HG03095 (cell line): ENCODE measurements at regions not wholly inside any gene's neighbourhood (a gene's known extent, or its start where the extent isn't known, plus 50 kb on each side); places are given as distances from the start of the nearest gene placed in this dataset.

ENCODE experiments used
- ATAC-seq: cut with Tn5 transposase; IDR thresholded peaks from one replicate; pipeline ENCODE4 v1.9.1; 2021; ENCODE audit warnings: moderate library complexity; ENCODE audit not compliant: unreplicated experiment

DNA sequence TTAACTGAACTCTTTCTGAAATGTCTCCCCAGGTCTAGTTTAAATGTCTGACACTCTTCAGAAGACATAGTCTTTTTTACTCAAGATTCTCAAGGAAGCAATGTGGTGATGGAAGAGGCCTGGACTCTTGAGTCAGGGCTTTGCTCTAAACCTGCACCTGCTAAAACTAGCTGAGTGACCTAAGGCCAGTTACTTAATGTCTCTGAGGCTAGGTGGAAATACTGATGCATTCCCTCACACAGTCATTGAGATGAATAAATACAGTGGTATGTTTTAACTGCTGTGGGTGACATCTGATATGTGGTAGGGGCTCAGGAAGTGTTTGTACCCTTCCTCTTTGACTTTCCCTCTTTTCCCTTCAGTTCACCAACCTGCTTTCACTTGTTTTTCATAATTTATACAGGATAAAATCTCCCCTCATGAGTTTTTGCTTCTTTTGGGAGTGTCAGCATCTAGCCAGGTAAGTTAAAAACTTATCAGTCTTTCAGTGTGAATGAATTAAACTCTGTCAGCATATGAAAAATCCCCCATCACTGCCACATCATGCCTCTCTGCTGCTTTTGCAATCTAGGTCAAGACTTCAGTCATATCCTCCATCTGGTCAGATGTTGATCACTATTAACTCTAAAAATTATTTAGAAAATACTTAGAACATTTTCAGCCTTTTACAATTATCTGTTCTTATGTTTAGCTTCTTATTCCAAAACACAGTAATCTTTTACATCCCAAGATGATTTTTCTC, 178.7 kb upstream of the TNFAIP3 start:
- no peak for ATAC-seq

GRCh38 chr6:137689377-137689776, 177.7 kb upstream of the TNFAIP3 start:
- ATAC-seq: no peak

- ATAC-seq: no peak
These were observed 177.0 kb upstream of the TNFAIP3 start for GRCh38 chr6:137690034-137690433.

DNA sequence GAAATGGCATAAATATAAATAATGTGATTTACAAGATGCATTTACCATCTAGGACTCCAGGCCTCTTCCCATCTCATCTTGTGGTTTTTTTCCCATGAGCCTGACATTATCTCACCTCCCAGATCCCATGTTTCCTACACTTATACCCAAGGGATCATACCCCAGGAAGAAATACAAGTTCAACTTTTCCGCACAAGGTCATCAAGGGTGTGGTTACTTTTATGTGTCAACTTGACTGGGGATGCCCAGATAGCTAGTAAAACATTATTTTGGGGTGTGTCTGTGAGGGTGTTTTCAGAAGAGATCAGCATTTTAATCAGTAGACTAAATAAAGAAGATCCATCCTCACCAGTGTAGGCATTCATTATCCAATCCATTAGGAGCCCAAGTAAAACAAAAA, 176.3 kb upstream of the TNFAIP3 start:
- ATAC-seq: no peak

- ATAC-seq: no peak
These were observed 174.8 kb upstream of the TNFAIP3 start for GRCh38 chr6:137692308-137692707.

- no peak for ATAC-seq
These were observed 174.3 kb upstream of the TNFAIP3 start for GRCh38 chr6:137692806-137693205.

GRCh38 chr6:137693711-137694110, 173.3 kb upstream of the TNFAIP3 start:
- ATAC-seq: no peak

DNA sequence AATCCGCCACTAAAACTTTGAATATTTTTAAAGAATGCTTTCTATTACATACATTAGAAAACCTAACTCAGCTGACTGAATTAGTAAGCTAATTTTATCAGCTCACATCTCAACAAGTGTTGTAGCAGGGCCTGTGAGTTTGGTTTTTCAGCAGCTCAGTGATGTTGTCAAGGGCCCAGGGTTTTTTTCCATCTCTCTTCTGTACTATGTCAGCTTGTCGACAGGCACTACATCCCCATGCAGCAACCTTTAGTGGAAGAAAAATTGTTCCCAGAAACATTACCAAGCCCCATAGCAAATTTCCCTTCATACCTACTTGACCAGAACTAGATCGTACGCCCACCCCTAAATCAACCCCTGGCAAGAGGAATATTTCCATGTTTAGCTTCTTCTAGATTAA, 170.3 kb upstream of the TNFAIP3 start:
- ATAC-seq: no peak

GRCh38 chr6:137697267-137697938, 169.7 kb upstream of the TNFAIP3 start:
- ATAC-seq: peak; percentile 58

GRCh38 chr6:137698636-137699030, 168.4 kb upstream of the TNFAIP3 start:
- ATAC-seq: no peak

GRCh38 chr6:137699031-137699683, 167.9 kb upstream of the TNFAIP3 start:
- no peak for ATAC-seq

DNA sequence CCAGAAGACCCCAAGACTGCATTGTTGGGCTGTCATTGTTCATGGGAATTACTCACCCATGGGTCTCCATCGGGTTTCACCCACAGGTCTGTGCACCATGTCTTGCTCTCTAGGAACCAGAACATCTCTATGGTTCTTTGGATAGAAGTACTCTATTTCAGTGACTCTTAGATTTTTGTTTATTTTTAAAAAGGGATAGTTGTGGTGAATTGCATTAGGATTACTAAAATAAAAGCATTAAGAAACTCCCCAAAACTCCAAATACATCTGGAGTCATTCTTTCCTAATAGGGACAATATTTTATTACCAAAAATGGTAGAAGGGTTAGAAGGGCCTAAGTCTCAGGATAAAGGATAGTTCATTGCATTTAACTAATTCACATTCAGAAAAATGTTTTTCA, 166.9 kb upstream of the TNFAIP3 start:
- no peak for ATAC-seq

- no peak for ATAC-seq
These were observed 166.1 kb upstream of the TNFAIP3 start for GRCh38 chr6:137700751-137701477.

DNA sequence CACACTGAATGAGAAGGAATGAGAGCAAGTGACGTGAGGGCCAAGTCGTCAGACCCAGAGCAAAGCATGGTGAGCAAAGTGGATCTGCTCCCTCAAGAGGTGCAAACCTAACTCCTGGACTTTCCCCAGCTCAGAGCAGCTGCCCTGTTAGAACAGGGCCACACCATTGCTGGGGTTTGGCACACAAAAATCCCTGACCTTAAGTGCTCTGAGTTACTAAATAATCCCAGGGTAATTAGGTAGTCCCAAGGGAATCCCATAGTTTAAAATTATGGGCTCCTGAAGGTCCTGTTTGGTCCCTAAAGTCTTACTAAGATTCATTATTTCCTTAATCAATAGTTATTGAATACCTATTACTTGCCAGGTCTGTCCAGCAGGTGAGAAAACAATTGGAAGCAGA, 165.1 kb upstream of the TNFAIP3 start:
- no peak for ATAC-seq

GRCh38 chr6:137702791-137703424, 164.2 kb upstream of the TNFAIP3 start:
- no peak for ATAC-seq

GRCh38 chr6:137704802-137705159, 162.3 kb upstream of the TNFAIP3 start:
- ATAC-seq: no peak

DNA sequence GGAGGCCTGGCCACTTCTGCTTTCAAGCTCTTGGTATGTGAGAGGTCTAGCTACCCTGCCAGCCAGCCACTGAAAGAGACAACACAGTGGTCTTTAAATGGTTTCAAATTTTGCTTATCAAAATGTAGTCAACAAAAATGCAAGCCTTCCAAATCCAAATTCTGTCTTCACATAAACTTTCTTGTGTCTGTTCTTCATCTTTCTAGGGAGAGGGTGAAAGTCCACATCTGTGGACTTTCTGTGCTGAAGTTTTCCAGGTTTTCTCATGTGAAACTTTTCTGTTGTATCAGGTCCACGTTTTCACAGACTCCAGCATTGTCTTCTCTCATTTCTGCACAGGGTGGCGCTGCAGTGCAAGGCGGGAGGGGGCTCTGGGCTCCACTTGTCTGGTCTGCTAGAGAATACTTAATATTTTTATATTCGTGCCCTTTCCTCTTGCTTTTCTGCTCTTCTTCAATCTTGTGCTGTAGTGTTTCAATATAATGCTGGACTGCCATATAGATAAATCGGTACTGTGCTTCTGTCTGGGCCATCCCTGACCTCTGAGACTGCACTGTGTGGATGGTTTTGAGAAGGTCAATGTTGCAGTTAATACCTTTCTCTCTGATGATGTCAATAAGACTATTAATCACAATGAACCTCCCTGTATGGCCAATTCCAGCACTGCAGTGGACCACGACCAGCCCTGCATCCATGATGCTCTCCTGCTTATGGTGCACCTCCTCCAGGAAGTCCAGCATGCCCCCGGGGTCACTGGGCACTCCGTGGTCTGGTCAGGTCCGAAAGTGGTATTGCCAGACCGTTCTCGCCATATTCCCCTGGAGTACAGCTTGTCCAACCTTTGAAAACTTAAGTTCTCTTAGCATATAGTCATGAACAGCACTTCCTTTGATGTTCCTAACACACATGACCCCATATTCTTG, 161.6 kb upstream of the TNFAIP3 start:
- ATAC-seq: no peak

GRCh38 chr6:137706083-137706750, 160.8 kb upstream of the TNFAIP3 start:
- ATAC-seq: no peak

GRCh38 chr6:137707038-137707589, 159.9 kb upstream of the TNFAIP3 start:
- no peak for ATAC-seq
